ENCODE measurements at regions not wholly inside any gene's neighbourhood (a gene's known extent, or its start where the extent isn't known, plus 50 kb on each side); places are given as distances from the start of the nearest gene placed in this dataset.

DNA sequence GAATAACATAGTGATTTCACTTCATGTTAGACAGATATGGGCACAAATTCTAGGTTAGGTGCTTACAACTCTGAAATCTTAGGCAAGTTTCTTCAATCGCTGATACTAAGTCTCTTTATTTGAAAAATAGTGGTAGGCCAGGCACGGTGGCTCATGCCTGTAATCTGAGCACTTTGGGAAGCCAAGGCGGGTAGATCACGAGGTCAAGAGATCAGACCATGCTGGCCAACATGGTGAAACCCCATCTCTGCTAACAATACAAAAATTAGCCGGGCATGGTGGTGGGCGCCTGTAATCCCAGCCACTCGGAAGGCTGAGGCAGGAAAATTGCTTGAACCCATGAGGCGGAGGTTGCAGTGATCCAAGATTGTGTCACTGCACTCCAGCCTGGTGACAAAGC is 729.4 kb downstream of the METTL15 start:
- TF ChIP-seq, protein P1, sequence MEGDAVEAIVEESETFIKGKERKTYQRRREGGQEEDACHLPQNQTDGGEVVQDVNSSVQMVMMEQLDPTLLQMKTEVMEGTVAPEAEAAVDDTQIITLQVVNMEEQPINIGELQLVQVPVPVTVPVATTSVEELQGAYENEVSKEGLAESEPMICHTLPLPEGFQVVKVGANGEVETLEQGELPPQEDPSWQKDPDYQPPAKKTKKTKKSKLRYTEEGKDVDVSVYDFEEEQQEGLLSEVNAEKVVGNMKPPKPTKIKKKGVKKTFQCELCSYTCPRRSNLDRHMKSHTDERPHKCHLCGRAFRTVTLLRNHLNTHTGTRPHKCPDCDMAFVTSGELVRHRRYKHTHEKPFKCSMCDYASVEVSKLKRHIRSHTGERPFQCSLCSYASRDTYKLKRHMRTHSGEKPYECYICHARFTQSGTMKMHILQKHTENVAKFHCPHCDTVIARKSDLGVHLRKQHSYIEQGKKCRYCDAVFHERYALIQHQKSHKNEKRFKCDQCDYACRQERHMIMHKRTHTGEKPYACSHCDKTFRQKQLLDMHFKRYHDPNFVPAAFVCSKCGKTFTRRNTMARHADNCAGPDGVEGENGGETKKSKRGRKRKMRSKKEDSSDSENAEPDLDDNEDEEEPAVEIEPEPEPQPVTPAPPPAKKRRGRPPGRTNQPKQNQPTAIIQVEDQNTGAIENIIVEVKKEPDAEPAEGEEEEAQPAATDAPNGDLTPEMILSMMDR (IDR thresholded peaks at IDR 0.05), result no peak

DNA sequence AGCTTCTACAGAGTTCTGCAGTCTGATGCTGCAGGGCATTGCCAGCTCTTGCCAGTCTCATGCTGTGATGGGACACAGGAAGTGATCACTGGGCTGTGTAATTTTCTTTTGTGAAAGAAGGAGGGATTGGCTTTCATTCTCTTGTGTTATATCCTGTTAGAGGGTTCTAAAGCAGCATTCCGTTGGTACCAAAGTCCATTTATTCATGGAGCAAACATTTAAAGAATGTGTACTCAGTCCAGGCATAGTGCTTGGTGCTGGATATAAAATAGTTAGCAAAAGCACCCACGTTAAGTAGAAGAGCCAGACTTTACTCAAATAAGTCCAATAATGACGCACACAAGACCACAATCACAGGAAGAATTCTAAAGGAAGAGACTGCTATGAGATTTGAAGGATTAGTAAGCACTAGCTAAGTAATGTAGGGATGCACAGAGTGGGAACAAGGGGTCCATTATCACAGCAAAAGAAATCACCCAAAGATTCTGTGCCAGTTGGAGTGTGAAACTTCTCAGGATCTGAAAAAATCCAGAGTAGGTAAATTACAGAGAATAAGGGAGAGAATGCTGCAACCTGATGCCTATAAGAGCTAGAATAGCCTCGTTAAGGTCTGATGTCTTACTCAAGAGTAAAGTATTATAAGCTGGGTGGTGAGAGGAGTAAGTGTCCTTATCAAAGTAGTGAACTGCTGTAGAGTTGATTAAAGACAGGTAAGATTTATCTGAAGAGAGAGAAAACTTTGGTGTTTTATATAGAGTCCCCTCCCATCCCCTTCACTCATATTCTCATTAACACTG is 728.3 kb downstream of the METTL15 start:
- TF ChIP-seq, protein P1 (IDR thresholded peaks at IDR 0.05), result no peak

DNA sequence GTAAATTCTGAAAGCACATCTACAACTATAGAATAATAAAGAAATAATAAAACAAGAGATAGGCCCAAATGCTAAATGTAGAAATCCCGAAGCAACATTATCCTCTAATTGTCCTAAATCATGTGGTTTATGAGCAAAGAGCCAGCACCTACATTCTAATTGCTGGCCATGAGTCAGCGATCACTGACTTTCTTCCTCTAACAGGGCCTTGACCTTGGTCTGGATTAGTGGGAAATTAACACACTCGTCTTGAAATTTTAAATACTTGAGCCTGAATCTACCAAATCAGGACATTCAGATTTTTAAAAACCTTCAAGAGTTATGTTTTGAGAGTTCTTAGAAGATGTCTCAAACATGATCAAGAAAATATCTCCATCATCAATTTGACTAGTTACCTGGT is 727.6 kb downstream of the METTL15 start:
- TF ChIP-seq, protein P1 (IDR thresholded peaks at IDR 0.05), result no peak

DNA sequence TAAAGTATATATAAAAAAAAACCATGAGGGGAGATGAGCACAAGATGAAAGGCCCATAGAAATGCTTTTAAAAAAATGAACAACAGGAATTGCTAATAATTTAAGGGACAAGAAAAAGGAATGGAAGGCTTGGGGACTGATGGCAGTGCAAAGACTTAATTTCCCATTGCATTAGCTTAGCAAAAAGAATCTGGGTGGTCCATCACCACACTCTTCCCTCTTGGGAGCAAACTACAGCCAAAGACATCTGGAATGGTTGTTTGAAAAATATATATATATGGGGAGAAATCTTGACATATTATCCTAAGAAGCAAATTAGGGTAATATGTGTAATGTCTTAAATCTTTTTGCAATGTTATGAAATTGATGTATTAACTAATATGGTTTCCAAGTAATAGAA is 727.1 kb downstream of the METTL15 start:
- TF ChIP-seq, protein P1 (IDR thresholded peaks at IDR 0.05), result no peak

DNA sequence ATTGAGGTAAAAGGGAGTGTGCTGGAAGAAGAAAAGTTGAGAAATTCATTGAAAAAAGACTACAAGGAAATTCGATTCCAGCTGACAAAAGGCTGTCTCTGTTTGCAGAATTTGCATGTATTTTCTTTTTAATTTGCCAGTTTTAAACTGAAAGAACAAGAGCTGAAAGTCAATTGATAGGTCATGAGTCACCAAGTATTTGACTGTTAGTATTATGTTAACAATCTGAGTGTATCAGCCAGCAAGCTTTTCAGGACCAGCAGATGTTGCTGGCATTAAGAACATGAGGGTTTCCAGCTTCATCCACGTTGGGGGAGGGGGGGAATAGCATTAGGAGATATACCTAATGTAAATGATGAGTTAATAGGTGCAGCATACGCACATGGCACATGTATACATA is 726.7 kb downstream of the METTL15 start:
- TF ChIP-seq, protein P1 (IDR thresholded peaks at IDR 0.05), result no peak

DNA sequence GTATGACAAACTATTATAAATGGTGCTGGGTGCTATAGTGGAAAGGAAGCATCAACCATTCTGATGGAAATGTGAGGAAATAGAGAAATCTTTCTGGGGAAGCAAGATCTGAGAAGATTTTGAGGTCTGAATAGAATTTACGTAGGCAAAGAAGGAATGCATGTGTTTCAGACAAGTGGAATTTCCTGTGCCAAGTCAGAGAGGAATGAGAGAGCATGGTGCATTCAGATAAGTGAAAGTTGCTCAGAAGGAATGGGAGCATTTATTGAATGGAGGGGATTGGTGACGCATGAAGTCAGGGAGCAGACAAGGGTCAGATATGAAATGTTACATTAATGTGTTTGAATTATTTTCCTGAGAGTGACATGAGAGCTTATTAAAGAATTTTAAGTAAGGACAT is 725.5 kb downstream of the METTL15 start:
- TF ChIP-seq, protein P1 (IDR thresholded peaks at IDR 0.05), result no peak

DNA sequence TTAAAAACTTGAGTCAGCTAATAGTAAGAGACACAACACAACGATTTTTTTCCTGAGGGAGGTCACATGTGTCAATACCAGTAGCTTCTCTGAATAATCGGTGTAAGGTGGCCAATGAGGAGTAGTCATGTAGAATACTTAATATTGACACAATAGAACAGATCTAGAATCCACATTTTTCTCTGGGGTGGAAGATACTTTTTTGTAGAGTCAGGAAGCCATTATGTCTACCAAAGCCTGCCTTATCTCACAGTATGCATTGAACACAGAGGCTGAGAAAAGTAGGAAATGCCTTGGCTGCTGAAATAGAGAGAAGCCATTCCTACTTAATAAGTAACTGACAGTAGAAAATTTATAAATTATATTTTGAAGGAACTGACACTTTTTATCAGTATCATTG is 725.0 kb downstream of the METTL15 start:
- TF ChIP-seq, protein P1 (IDR thresholded peaks at IDR 0.05), result no peak

DNA sequence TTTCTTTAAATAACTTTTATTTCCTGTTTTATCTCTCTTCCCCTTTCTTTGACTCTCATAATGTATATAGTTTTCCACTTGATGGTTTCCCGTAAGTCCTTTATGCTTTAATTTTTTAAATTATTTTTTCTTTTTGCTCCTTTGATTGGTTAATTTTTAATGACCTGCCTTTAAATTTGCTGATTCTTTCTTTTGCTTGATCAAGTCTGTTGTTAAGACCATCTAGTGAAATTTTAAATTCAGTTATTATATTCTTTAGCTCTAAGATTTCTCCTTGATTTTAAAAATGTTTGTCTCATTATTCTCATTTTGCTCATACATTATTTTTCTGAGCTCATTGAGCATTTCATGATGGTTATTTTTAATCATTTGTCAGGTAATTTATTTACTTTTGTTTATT is 718.6 kb downstream of the METTL15 start:
- TF ChIP-seq, protein P1 (IDR thresholded peaks at IDR 0.05), result no peak

Data from LNCAP (cell line).